SK-N-SH (cell line): ENCODE measurements at regions not wholly inside any gene's neighbourhood (a gene's known extent, or its start where the extent isn't known, plus 50 kb on each side); places are given as distances from the start of the nearest gene placed in this dataset.

Experiments
- ELF1 ChIP-seq: IDR thresholded peaks from 2 replicates; pipeline ENCODE4 v1.4.0; 2012
- EZH2phosphoT487 ChIP-seq: fragments of 200-600 bp; sonication (generic); IDR thresholded peaks from 2 replicates; pipeline ENCODE4 v1.6.1; 2017; ENCODE audit warnings: low read depth, mixed run types, mild to moderate bottlenecking, antibody characterized with exemption, moderate library complexity, borderline replicate concordance
- FOXJ3 ChIP-seq: sonication (generic); formaldehyde crosslinking; IDR thresholded peaks from 2 replicates; pipeline ENCODE4 v1.5.1; 2020; ENCODE audit warnings: mild to moderate bottlenecking, missing genetic modification reagents
- GABPA ChIP-seq: IDR thresholded peaks from 2 replicates; pipeline ENCODE4 v1.4.0; 2012; ENCODE audit warnings: low read depth, mild to moderate bottlenecking
- MEF2A ChIP-seq: IDR thresholded peaks from 2 replicates; pipeline ENCODE4 v1.4.0; 2012; ENCODE audit warnings: low read depth, borderline replicate concordance
- MXI1 ChIP-seq: IDR thresholded peaks from 2 replicates; pipeline ENCODE4 v1.6.1; 2012; ENCODE audit warnings: mild to moderate bottlenecking, low read depth, low read length, improper control_type of control experiment
- NRF1 ChIP-seq: IDR thresholded peaks from 2 replicates; pipeline ENCODE4 v1.6.1; 2012; ENCODE audit warnings: low read depth, mild to moderate bottlenecking, low read length
- RAD21 ChIP-seq: IDR thresholded peaks from 2 replicates; pipeline ENCODE4 v1.6.1; 2012; ENCODE audit warnings: mild to moderate bottlenecking, low read length
- RFX5 ChIP-seq: IDR thresholded peaks from 2 replicates; pipeline ENCODE4 v1.6.1; 2012; ENCODE audit warnings: mild to moderate bottlenecking, improper control_type of control experiment, low read length
- RXRA ChIP-seq: IDR thresholded peaks from 2 replicates; pipeline ENCODE4 v1.4.0; 2012; ENCODE audit warnings: low read depth, mild to moderate bottlenecking, borderline replicate concordance
- YY1 ChIP-seq: IDR thresholded peaks from 2 replicates; pipeline ENCODE4 v1.4.0; 2012; ENCODE audit warnings: low read depth, mild to moderate bottlenecking
- TF ChIP-seq, protein P1 (sequence below): fragments of 200-600 bp; sonication (generic); IDR thresholded peaks from 2 replicates; pipeline ENCODE4 v1.6.1; 2017; ENCODE audit warnings: antibody characterized with exemption, mild to moderate bottlenecking, moderate library complexity
- TF ChIP-seq, protein P2 (sequence below): IDR thresholded peaks from 2 replicates; pipeline ENCODE4 v1.6.1; 2012; ENCODE audit warnings: mild to moderate bottlenecking, low read depth, low read length, moderate library complexity
- TF ChIP-seq, protein P3 (sequence below): IDR thresholded peaks from 2 replicates; pipeline ENCODE4 v1.4.0; 2012; ENCODE audit warnings: low read depth

DNA sequence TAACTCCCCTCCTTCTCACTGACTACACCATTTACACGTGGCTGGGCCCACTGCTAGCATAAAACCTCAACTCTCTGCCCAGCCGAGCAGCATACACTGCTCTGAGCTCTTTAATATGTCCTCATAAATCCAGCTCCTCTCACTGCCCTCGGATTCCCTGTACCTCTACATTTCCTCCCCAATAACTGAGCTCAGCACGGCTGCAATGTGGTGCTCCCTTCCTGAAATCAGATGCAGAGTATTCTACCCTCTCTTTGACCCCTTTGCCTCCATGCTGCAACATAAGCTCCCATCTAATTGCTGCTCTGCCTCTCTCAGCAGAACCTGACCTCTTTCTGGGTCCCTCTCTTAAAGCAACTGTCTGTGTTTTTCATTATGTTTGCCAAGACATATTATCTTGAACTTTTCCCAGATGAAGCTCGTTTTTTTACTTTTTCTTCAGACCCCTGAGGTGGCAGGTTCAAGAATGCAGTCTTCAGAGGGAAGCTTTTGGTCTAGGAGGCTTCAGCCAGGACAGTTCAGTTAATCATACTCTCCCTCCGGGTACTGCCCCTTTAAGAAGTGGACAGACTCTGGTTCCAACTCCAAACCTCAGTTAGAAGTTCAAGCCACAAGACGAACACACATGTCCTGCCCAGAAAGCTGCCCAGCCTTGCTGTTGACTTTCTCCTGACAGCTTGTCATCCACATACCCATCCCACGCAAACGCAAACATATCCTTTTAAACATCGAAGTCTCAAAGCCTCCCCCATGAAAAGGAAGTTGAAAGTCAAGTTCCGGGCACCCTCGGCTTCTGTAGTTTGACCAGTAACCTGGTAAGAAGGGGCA lies 81.1 kb upstream of the NEO1 start:
- TF ChIP-seq, protein P1, sequence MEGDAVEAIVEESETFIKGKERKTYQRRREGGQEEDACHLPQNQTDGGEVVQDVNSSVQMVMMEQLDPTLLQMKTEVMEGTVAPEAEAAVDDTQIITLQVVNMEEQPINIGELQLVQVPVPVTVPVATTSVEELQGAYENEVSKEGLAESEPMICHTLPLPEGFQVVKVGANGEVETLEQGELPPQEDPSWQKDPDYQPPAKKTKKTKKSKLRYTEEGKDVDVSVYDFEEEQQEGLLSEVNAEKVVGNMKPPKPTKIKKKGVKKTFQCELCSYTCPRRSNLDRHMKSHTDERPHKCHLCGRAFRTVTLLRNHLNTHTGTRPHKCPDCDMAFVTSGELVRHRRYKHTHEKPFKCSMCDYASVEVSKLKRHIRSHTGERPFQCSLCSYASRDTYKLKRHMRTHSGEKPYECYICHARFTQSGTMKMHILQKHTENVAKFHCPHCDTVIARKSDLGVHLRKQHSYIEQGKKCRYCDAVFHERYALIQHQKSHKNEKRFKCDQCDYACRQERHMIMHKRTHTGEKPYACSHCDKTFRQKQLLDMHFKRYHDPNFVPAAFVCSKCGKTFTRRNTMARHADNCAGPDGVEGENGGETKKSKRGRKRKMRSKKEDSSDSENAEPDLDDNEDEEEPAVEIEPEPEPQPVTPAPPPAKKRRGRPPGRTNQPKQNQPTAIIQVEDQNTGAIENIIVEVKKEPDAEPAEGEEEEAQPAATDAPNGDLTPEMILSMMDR = no peak
- TF ChIP-seq EZH2phosphoT487 (no peak), FOXJ3 (CRISPR knock-in tag) (no peak), GABPA (no peak), RXRA (no peak), MEF2A (no peak), RAD21 (no peak), ELF1 (no peak), YY1 (no peak), RFX5 (no peak), MXI1 (no peak), NRF1 (no peak)
- TF ChIP-seq, protein P2, sequence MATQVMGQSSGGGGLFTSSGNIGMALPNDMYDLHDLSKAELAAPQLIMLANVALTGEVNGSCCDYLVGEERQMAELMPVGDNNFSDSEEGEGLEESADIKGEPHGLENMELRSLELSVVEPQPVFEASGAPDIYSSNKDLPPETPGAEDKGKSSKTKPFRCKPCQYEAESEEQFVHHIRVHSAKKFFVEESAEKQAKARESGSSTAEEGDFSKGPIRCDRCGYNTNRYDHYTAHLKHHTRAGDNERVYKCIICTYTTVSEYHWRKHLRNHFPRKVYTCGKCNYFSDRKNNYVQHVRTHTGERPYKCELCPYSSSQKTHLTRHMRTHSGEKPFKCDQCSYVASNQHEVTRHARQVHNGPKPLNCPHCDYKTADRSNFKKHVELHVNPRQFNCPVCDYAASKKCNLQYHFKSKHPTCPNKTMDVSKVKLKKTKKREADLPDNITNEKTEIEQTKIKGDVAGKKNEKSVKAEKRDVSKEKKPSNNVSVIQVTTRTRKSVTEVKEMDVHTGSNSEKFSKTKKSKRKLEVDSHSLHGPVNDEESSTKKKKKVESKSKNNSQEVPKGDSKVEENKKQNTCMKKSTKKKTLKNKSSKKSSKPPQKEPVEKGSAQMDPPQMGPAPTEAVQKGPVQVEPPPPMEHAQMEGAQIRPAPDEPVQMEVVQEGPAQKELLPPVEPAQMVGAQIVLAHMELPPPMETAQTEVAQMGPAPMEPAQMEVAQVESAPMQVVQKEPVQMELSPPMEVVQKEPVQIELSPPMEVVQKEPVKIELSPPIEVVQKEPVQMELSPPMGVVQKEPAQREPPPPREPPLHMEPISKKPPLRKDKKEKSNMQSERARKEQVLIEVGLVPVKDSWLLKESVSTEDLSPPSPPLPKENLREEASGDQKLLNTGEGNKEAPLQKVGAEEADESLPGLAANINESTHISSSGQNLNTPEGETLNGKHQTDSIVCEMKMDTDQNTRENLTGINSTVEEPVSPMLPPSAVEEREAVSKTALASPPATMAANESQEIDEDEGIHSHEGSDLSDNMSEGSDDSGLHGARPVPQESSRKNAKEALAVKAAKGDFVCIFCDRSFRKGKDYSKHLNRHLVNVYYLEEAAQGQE = no peak
- TF ChIP-seq, protein P3, sequence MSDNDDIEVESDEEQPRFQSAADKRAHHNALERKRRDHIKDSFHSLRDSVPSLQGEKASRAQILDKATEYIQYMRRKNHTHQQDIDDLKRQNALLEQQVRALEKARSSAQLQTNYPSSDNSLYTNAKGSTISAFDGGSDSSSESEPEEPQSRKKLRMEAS = no peak
